ENCODE measurements at regions not wholly inside any gene's neighbourhood (a gene's known extent, or its start where the extent isn't known, plus 50 kb on each side); places are given as distances from the start of the nearest gene placed in this dataset.

DNA sequence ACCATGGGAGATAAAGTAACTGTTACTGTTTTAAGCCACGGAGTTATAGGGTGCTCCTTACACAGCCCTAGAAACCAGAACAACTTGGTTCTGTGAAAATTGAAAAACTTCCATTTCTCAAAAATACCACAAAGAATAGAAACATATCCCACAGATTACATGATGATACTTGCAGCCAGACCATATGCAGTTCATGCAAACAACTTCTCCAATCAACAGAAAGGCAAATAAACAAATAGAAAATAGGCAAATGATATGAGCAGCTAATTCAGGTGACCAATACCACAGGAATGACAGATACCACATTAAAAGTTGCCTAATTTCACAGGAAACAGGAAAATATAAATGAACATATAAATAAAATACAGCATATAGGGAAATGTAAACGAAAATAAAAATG, 297.5 kb downstream of the HTR7 start:
- no peak overlapping the region for H2AFZ ChIP-seq (ENCODE audit: control insufficient read depth, low read length)
- FAIRE-seq (no peak), DNase-seq (ENCODE audit: low read depth, low spot score) (no peak)
- no peaks in the 10 kb centered on the region for H3K27me3 ChIP-seq (ENCODE audit: control insufficient read depth, extremely low read depth, insufficient read depth, low read length)
- H3K9me1 ChIP-seq (ENCODE audit: control insufficient read depth, extremely low read depth, insufficient read depth, low read length): no peaks in the 10 kb centered on the region
- TF ChIP-seq EZH2 (IDR thresholded peaks at IDR 0.05; ENCODE audit: low read length): no peak
- TF ChIP-seq, protein P1, sequence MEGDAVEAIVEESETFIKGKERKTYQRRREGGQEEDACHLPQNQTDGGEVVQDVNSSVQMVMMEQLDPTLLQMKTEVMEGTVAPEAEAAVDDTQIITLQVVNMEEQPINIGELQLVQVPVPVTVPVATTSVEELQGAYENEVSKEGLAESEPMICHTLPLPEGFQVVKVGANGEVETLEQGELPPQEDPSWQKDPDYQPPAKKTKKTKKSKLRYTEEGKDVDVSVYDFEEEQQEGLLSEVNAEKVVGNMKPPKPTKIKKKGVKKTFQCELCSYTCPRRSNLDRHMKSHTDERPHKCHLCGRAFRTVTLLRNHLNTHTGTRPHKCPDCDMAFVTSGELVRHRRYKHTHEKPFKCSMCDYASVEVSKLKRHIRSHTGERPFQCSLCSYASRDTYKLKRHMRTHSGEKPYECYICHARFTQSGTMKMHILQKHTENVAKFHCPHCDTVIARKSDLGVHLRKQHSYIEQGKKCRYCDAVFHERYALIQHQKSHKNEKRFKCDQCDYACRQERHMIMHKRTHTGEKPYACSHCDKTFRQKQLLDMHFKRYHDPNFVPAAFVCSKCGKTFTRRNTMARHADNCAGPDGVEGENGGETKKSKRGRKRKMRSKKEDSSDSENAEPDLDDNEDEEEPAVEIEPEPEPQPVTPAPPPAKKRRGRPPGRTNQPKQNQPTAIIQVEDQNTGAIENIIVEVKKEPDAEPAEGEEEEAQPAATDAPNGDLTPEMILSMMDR (optimal IDR thresholded peaks at IDR 0.05 in 1 of 3, IDR thresholded peaks at IDR 0.05 in 1 of 3, conservative IDR thresholded peaks at IDR 0.05 in 1 of 3; ENCODE audit: extremely low read depth in 1 of 3, insufficient read depth in 2 of 3, low read length in 3 of 3): no peak
- H3K9me3 ChIP-seq (ENCODE audit: control insufficient read depth, low read depth, low read length): no peaks in the 10 kb centered on the region
- no peaks in the 10 kb centered on the region for H3K79me2 ChIP-seq (ENCODE audit: control insufficient read depth, insufficient read depth, low read length)
- no peaks in the 10 kb centered on the region for H3K4me1 ChIP-seq (ENCODE audit: control insufficient read depth, extremely low read depth, insufficient read depth, low read length)
- H4K20me1 ChIP-seq (ENCODE audit: control insufficient read depth, extremely low read depth, insufficient read depth, low read length): no peaks in the 10 kb centered on the region
- no peak overlapping the region for H3K4me3 ChIP-seq (ENCODE audit: control insufficient read depth in 2 of 3, extremely low read depth in 1 of 3, insufficient read depth in 2 of 3, low read depth in 1 of 3, low read length in 3 of 3)
- no peaks in the 10 kb centered on the region for H3K36me3 ChIP-seq (ENCODE audit: control insufficient read depth in 2 of 2, extremely low read depth in 1 of 2, insufficient read depth in 2 of 2, low read length in 2 of 2)
- no peak overlapping the region for H3K27ac ChIP-seq (ENCODE audit: control insufficient read depth, insufficient read depth, low read length)
- dilution Hi-C loops (cut with MboI; ENCODE audit: extremely low pct_ligation_motif_present, low sequenced_read_pairs): no loop called here
- no peak overlapping the region for H3K9ac ChIP-seq (ENCODE audit: control insufficient read depth, extremely low read depth, insufficient read depth, low read length)
- H3K4me2 ChIP-seq (ENCODE audit: control insufficient read depth, extremely low read depth, insufficient read depth, low read depth, low read length): no peak overlapping the region

DNA sequence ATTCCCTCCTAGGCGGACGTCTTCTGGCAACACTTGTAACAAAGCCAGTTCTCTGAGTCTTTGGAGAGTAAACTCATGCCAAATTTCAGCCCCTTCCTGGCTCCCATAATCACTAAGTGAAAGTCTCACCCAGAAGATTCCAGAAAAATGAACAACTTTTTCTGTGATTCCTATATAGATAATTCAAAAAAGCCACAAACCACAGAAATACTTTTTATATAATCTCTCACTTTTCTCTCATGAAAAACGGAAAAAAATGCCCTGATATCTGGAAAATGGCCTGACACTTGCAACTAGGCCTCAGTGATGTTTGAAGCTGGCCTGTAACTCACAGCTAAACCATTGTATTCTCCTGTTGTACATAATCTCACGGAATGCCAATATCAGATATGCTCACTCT, 296.2 kb downstream of the HTR7 start:
- FAIRE-seq: no peak
- H3K4me2 ChIP-seq (ENCODE audit: control insufficient read depth, extremely low read depth, insufficient read depth, low read depth, low read length): no peak overlapping the region

More for the DNA sequence above, 296.2 kb downstream of the HTR7 start:
- Histone ChIP-seq H3K36me3 (ENCODE audit: control insufficient read depth in 2 of 2, extremely low read depth in 1 of 2, insufficient read depth in 2 of 2, low read length in 2 of 2) (no peaks in the 10 kb centered on the region), H3K4me1 (ENCODE audit: control insufficient read depth, extremely low read depth, insufficient read depth, low read length) (no peaks in the 10 kb centered on the region), H3K27ac (ENCODE audit: control insufficient read depth, insufficient read depth, low read length) (no peak overlapping the region), H3K9me3 (ENCODE audit: control insufficient read depth, low read depth, low read length) (no peaks in the 10 kb centered on the region), H3K9ac (ENCODE audit: control insufficient read depth, extremely low read depth, insufficient read depth, low read length) (no peak overlapping the region), H3K4me3 (ENCODE audit: control insufficient read depth in 2 of 3, extremely low read depth in 1 of 3, insufficient read depth in 2 of 3, low read depth in 1 of 3, low read length in 3 of 3) (no peak overlapping the region), H3K27me3 (ENCODE audit: control insufficient read depth, extremely low read depth, insufficient read depth, low read length) (no peaks in the 10 kb centered on the region), H3K79me2 (ENCODE audit: control insufficient read depth, insufficient read depth, low read length) (no peaks in the 10 kb centered on the region), H3K9me1 (ENCODE audit: control insufficient read depth, extremely low read depth, insufficient read depth, low read length) (no peaks in the 10 kb centered on the region), H2AFZ (ENCODE audit: control insufficient read depth, low read length) (no peak overlapping the region), H4K20me1 (ENCODE audit: control insufficient read depth, extremely low read depth, insufficient read depth, low read length) (no peaks in the 10 kb centered on the region)
- no peak for DNase-seq (ENCODE audit: low read depth, low spot score)
- TF ChIP-seq, protein P1 (optimal IDR thresholded peaks at IDR 0.05 in 1 of 3, IDR thresholded peaks at IDR 0.05 in 1 of 3, conservative IDR thresholded peaks at IDR 0.05 in 1 of 3; ENCODE audit: extremely low read depth in 1 of 3, insufficient read depth in 2 of 3, low read length in 3 of 3): no peak
- no peak for TF ChIP-seq EZH2 (IDR thresholded peaks at IDR 0.05; ENCODE audit: low read length)
- dilution Hi-C loops (cut with MboI; ENCODE audit: extremely low pct_ligation_motif_present, low sequenced_read_pairs): no loop called here
